OCI-LY1 (cell line): ENCODE measurements at regions not wholly inside any gene's neighbourhood (a gene's known extent, or its start where the extent isn't known, plus 50 kb on each side); places are given as distances from the start of the nearest gene placed in this dataset.

ENCODE experiments used
- EZH2 ChIP-seq: fragments of 200-600 bp; sonication (generic), shearing (Covaris generic); IDR thresholded peaks from 2 replicates; pipeline ENCODE4 v1.8.0; 2017; ENCODE audit warnings: borderline replicate concordance, mixed run types, mild to moderate bottlenecking, antibody characterized with exemption, low read length, moderate library complexity, mixed read lengths
- TF ChIP-seq, protein P1 (sequence below): fragments of 200-600 bp; sonication (generic), shearing (Covaris generic); IDR thresholded peaks from 2 replicates; pipeline ENCODE4 v1.5.1; 2017; ENCODE audit warnings: mild to moderate bottlenecking, antibody characterized with exemption, low read length, moderate library complexity, mixed read lengths

DNA sequence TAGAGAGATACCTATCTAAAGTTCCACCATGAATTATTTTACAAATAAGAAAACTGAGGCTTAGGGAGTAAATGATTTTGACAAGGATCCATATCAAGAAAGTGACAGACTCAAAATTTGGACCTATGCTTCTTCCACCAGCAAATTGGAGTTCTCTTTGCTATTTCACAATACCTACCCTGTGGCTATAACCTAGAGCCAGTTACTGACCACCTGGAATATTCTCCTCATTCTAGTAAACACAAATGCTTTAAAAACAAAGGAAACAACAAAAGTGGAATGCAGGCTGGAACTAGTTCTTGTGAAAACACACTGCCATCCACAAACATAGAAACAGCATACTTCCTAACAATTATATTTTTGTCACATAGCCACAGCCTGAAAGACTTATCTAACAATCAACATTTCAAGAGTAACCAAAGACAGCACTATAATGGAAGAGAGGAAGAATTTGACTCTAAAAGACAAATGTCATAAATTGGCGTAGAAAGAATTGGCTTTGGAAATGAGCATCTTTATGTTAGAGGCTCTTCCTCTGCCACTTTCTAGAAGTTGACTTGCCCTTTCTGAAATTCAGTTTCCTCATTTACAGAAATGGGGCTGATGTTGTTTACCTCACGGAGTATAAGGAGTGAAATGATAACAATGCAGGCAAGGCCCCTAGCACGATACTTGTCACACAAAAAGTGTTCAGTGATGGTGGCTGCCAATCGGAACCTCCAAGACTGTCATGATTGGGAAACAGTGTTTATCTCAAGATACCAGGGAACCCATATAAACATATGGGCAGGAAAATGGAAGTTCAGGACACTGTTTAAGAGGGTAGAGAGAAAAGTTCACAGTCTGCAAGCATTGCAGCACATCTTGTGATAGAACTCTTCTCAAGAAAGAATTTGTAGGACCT lies 138.6 kb upstream of the LGR5 start:
- TF ChIP-seq, protein P1, sequence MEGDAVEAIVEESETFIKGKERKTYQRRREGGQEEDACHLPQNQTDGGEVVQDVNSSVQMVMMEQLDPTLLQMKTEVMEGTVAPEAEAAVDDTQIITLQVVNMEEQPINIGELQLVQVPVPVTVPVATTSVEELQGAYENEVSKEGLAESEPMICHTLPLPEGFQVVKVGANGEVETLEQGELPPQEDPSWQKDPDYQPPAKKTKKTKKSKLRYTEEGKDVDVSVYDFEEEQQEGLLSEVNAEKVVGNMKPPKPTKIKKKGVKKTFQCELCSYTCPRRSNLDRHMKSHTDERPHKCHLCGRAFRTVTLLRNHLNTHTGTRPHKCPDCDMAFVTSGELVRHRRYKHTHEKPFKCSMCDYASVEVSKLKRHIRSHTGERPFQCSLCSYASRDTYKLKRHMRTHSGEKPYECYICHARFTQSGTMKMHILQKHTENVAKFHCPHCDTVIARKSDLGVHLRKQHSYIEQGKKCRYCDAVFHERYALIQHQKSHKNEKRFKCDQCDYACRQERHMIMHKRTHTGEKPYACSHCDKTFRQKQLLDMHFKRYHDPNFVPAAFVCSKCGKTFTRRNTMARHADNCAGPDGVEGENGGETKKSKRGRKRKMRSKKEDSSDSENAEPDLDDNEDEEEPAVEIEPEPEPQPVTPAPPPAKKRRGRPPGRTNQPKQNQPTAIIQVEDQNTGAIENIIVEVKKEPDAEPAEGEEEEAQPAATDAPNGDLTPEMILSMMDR: no peak
- no peak for TF ChIP-seq EZH2
